ENCODE measurements at regions not wholly inside any gene's neighbourhood (a gene's known extent, or its start where the extent isn't known, plus 50 kb on each side); places are given as distances from the start of the nearest gene placed in this dataset.

GRCh38 chr5:116914869-116915504 lies 340.4 kb upstream of the SEMA6A start:
- Histone ChIP-seq H3K79me2 (ENCODE audit: insufficient read depth, low read depth) (no peaks in the 10 kb centered on the region), H3K4me3 (IDR thresholded peaks at IDR 0.05; ENCODE audit: insufficient read depth, low read depth, low read length) (no peak overlapping the region), H3K27me3 (ENCODE audit: insufficient read depth, low read depth) (no peaks in the 10 kb centered on the region), H3K27ac (no peak overlapping the region), H3K4me2 (no peak overlapping the region), H3K36me3 (ENCODE audit: insufficient read depth) (no peaks in the 10 kb centered on the region), H3K9ac (no peak overlapping the region), H2AFZ (ENCODE audit: low read depth) (no peak overlapping the region), H3K4me1 (ENCODE audit: low read depth, poor library complexity, severe bottlenecking) (no peaks in the 10 kb centered on the region), H4K20me1 (ENCODE audit: insufficient read depth) (no peaks in the 10 kb centered on the region)
- TF ChIP-seq, protein P1, sequence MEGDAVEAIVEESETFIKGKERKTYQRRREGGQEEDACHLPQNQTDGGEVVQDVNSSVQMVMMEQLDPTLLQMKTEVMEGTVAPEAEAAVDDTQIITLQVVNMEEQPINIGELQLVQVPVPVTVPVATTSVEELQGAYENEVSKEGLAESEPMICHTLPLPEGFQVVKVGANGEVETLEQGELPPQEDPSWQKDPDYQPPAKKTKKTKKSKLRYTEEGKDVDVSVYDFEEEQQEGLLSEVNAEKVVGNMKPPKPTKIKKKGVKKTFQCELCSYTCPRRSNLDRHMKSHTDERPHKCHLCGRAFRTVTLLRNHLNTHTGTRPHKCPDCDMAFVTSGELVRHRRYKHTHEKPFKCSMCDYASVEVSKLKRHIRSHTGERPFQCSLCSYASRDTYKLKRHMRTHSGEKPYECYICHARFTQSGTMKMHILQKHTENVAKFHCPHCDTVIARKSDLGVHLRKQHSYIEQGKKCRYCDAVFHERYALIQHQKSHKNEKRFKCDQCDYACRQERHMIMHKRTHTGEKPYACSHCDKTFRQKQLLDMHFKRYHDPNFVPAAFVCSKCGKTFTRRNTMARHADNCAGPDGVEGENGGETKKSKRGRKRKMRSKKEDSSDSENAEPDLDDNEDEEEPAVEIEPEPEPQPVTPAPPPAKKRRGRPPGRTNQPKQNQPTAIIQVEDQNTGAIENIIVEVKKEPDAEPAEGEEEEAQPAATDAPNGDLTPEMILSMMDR (conservative IDR thresholded peaks at IDR 0.05; ENCODE audit: low read depth, low read length) = no peak

DNA sequence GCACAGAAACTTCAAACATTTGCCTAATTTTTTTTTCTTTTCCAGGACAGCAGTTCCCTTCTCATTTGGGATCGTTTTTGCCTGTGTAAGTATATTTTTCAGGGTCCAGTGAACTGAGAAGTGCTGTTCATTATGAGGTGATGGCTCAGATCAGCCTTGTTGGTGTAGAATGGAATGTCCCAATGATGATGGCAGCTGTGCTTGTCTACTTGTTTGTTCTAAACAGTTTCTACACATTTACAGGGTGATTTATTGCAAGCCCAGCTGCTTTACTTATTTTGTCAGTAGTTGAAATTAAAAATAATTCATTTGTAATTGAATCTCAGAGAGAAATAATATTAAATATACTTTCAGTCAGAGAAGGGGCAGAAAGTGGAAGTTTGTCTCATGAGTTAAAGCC lies 337.6 kb upstream of the SEMA6A start:
- Histone ChIP-seq H3K27me3 (ENCODE audit: insufficient read depth, low read depth) (no peaks in the 10 kb centered on the region), H3K27ac (no peak overlapping the region), H2AFZ (ENCODE audit: low read depth) (no peak overlapping the region), H3K4me2 (no peak overlapping the region), H3K9ac (no peak overlapping the region), H3K4me3 (IDR thresholded peaks at IDR 0.05; ENCODE audit: insufficient read depth, low read depth, low read length) (no peak overlapping the region), H3K79me2 (ENCODE audit: insufficient read depth, low read depth) (no peaks in the 10 kb centered on the region), H3K36me3 (ENCODE audit: insufficient read depth) (no peaks in the 10 kb centered on the region), H3K4me1 (ENCODE audit: low read depth, poor library complexity, severe bottlenecking) (no peaks in the 10 kb centered on the region), H4K20me1 (ENCODE audit: insufficient read depth) (no peaks in the 10 kb centered on the region)
- TF ChIP-seq, protein P1 (conservative IDR thresholded peaks at IDR 0.05; ENCODE audit: low read depth, low read length) = no peak

DNA sequence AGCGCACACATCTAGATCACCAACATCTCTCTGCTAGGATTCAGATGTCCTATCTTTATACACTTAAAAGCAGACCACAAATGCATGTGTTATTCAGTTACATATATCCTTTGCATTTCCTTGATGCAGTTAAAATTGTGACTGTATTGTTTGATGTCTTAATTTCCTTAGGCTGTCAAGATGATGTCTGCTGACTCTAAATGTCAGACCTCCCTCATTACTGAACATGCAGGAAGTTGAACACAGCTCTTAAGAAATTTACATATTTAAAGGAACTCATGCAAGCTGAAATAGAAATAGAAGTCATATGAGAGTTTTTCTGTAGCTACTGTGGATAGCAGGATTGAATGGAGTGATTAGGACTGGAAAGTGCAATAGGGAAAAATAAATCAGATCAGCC lies 336.5 kb upstream of the SEMA6A start:
- TF ChIP-seq, protein P1 (conservative IDR thresholded peaks at IDR 0.05; ENCODE audit: low read depth, low read length) = no peak
- Histone ChIP-seq H3K4me2 (no peak overlapping the region), H3K27me3 (ENCODE audit: insufficient read depth, low read depth) (no peaks in the 10 kb centered on the region), H3K9ac (no peak overlapping the region), H3K36me3 (ENCODE audit: insufficient read depth) (no peaks in the 10 kb centered on the region), H3K27ac (no peak overlapping the region), H3K4me3 (IDR thresholded peaks at IDR 0.05; ENCODE audit: insufficient read depth, low read depth, low read length) (no peak overlapping the region), H3K79me2 (ENCODE audit: insufficient read depth, low read depth) (no peaks in the 10 kb centered on the region), H4K20me1 (ENCODE audit: insufficient read depth) (no peaks in the 10 kb centered on the region), H3K4me1 (ENCODE audit: low read depth, poor library complexity, severe bottlenecking) (no peaks in the 10 kb centered on the region), H2AFZ (ENCODE audit: low read depth) (no peak overlapping the region)

GRCh38 chr5:116908537-116908936 lies 333.9 kb upstream of the SEMA6A start:
- no peak overlapping the region for H3K4me3 ChIP-seq (IDR thresholded peaks at IDR 0.05; ENCODE audit: insufficient read depth, low read depth, low read length)
- H4K20me1 ChIP-seq (ENCODE audit: insufficient read depth) = no peaks in the 10 kb centered on the region
- H3K36me3 ChIP-seq (ENCODE audit: insufficient read depth) = no peaks in the 10 kb centered on the region
- TF ChIP-seq, protein P1 (conservative IDR thresholded peaks at IDR 0.05; ENCODE audit: low read depth, low read length) = no peak
- no peak overlapping the region for H3K4me2 ChIP-seq
- no peak overlapping the region for H3K9ac ChIP-seq
- no peaks in the 10 kb centered on the region for H3K4me1 ChIP-seq (ENCODE audit: low read depth, poor library complexity, severe bottlenecking)
- no peak overlapping the region for H3K27ac ChIP-seq
- H2AFZ ChIP-seq (ENCODE audit: low read depth) = no peak overlapping the region
- H3K79me2 ChIP-seq (ENCODE audit: insufficient read depth, low read depth) = no peaks in the 10 kb centered on the region
- H3K27me3 ChIP-seq (ENCODE audit: insufficient read depth, low read depth) = no peaks in the 10 kb centered on the region

Data from KMS-11 (cell line).